GM12874 (cell line): ENCODE measurements at regions not wholly inside any gene's neighbourhood (a gene's known extent, or its start where the extent isn't known, plus 50 kb on each side); places are given as distances from the start of the nearest gene placed in this dataset.

Source experiments
- CTCF ChIP-seq: IDR thresholded peaks from 2 replicates; pipeline ENCODE4 v1.5.1; 2011; ENCODE audit warnings: low read depth, mild to moderate bottlenecking, control low read depth, low read length, moderate library complexity; ENCODE audit not compliant: insufficient read depth

- TF ChIP-seq CTCF: no peak
Measured at GRCh38 chr4:30920043-30920442, 199.9 kb downstream of the PCDH7 start.

- no peak for TF ChIP-seq CTCF
Measured at GRCh38 chr4:30922625-30923024, 202.5 kb downstream of the PCDH7 start.

GRCh38 chr4:30924495-30924894 lies 204.3 kb downstream of the PCDH7 start:
- no peak for TF ChIP-seq CTCF

GRCh38 chr4:30929649-30930048 lies 209.5 kb downstream of the PCDH7 start:
- no peak for TF ChIP-seq CTCF

GRCh38 chr4:30930276-30930675 lies 210.1 kb downstream of the PCDH7 start:
- TF ChIP-seq CTCF: no peak

GRCh38 chr4:30932581-30932980 lies 212.4 kb downstream of the PCDH7 start:
- TF ChIP-seq CTCF: no peak

- TF ChIP-seq CTCF: no peak
Measured at GRCh38 chr4:30939069-30939468, 218.9 kb downstream of the PCDH7 start.

- TF ChIP-seq CTCF: no peak
Measured at GRCh38 chr4:30939684-30940083, 219.5 kb downstream of the PCDH7 start.
